ENCODE measurements at regions not wholly inside any gene's neighbourhood (a gene's known extent, or its start where the extent isn't known, plus 50 kb on each side); places are given as distances from the start of the nearest gene placed in this dataset.

DNA sequence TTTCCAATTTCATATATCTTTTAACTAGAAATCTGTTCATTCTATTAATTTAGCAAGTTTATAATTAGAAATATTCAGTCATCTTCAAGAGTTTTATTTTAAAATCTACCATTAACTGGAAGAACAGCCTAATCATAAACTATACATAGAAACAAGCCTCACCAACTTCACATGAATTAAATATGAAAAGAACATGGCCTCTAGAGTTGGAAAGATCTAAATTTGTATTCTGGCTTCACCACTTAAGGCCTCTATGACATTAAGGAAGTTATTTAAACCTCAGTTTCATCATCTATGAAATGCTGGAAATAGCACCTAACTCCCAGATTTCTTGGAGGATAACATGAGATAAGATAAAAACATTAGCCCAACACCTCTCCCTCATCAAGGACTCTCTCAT lies 51.4 kb upstream of the SCN7A start:
- H3K9ac ChIP-seq (ENCODE audit: control insufficient read depth, extremely low read depth, insufficient read depth, low read length), result no peak overlapping the region
- H3K27ac ChIP-seq (ENCODE audit: control insufficient read depth, insufficient read depth, low read length), result no peak overlapping the region
- H4K20me1 ChIP-seq (ENCODE audit: control insufficient read depth, extremely low read depth, insufficient read depth, low read length), result no peaks in the 10 kb centered on the region
- dilution Hi-C loops (cut with MboI; ENCODE audit: extremely low pct_ligation_motif_present, low sequenced_read_pairs), result no loop called here
- no peaks in the 10 kb centered on the region for H3K79me2 ChIP-seq (ENCODE audit: control insufficient read depth, insufficient read depth, low read length)
- DNase-seq (ENCODE audit: low read depth, low spot score) (no peak), FAIRE-seq (no peak)
- no peaks in the 10 kb centered on the region for H3K36me3 ChIP-seq (ENCODE audit: control insufficient read depth in 2 of 2, extremely low read depth in 1 of 2, insufficient read depth in 2 of 2, low read length in 2 of 2)
- no peak overlapping the region for H2AFZ ChIP-seq (ENCODE audit: control insufficient read depth, low read length)
- no peak overlapping the region for H3K4me3 ChIP-seq (ENCODE audit: control insufficient read depth in 2 of 3, extremely low read depth in 1 of 3, insufficient read depth in 2 of 3, low read depth in 1 of 3, low read length in 3 of 3)
- no peak overlapping the region for H3K4me2 ChIP-seq (ENCODE audit: control insufficient read depth, extremely low read depth, insufficient read depth, low read depth, low read length)
- no peaks in the 10 kb centered on the region for H3K9me1 ChIP-seq (ENCODE audit: control insufficient read depth, extremely low read depth, insufficient read depth, low read length)
- TF ChIP-seq, protein P1, sequence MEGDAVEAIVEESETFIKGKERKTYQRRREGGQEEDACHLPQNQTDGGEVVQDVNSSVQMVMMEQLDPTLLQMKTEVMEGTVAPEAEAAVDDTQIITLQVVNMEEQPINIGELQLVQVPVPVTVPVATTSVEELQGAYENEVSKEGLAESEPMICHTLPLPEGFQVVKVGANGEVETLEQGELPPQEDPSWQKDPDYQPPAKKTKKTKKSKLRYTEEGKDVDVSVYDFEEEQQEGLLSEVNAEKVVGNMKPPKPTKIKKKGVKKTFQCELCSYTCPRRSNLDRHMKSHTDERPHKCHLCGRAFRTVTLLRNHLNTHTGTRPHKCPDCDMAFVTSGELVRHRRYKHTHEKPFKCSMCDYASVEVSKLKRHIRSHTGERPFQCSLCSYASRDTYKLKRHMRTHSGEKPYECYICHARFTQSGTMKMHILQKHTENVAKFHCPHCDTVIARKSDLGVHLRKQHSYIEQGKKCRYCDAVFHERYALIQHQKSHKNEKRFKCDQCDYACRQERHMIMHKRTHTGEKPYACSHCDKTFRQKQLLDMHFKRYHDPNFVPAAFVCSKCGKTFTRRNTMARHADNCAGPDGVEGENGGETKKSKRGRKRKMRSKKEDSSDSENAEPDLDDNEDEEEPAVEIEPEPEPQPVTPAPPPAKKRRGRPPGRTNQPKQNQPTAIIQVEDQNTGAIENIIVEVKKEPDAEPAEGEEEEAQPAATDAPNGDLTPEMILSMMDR (optimal IDR thresholded peaks at IDR 0.05 in 1 of 3, IDR thresholded peaks at IDR 0.05 in 1 of 3, conservative IDR thresholded peaks at IDR 0.05 in 1 of 3; ENCODE audit: extremely low read depth in 1 of 3, insufficient read depth in 2 of 3, low read length in 3 of 3), result no peak
- TF ChIP-seq EZH2 (IDR thresholded peaks at IDR 0.05; ENCODE audit: low read length), result no peak
- H3K4me1 ChIP-seq (ENCODE audit: control insufficient read depth, extremely low read depth, insufficient read depth, low read length), result no peaks in the 10 kb centered on the region
- H3K9me3 ChIP-seq (ENCODE audit: control insufficient read depth, low read depth, low read length), result no peaks in the 10 kb centered on the region
- H3K27me3 ChIP-seq (ENCODE audit: control insufficient read depth, extremely low read depth, insufficient read depth, low read length), result no peaks in the 10 kb centered on the region
